Osteoblast (primary cell): ENCODE measurements at regions not wholly inside any gene's neighbourhood (a gene's known extent, or its start where the extent isn't known, plus 50 kb on each side); places are given as distances from the start of the nearest gene placed in this dataset.

Experiments
- DNase-seq: peaks from one replicate; pipeline ENCODE4 v3.0.0; 2011; ENCODE audit warnings: low spot score, mixed read lengths; ENCODE audit not compliant: insufficient read length; ENCODE audit errors: missing footprints
- H2AFZ ChIP-seq: 2 replicates; pipeline ENCODE4 v1.6.0; 2011; ENCODE audit warnings: mild to moderate bottlenecking, low read length
- H3K27ac ChIP-seq: 2 replicates; pipeline ENCODE4 v1.5.1; 2011; ENCODE audit warnings: mild to moderate bottlenecking, low read depth, low read length, moderate library complexity
- H3K27me3 ChIP-seq: 2 replicates; pipeline ENCODE4 v1.6.0; 2012; ENCODE audit warnings: mild to moderate bottlenecking, control low read depth, inconsistent platforms, low read length, moderate library complexity; ENCODE audit not compliant: insufficient read depth
- H3K36me3 ChIP-seq: 2 replicates; pipeline ENCODE4 v1.5.1; 2011; ENCODE audit warnings: mild to moderate bottlenecking, low read length, control low read depth, moderate library complexity; ENCODE audit not compliant: insufficient read depth
- H3K4me1 ChIP-seq: 2 replicates; pipeline ENCODE4 v1.5.1; 2011; ENCODE audit warnings: mild to moderate bottlenecking, low read length, control low read depth, moderate library complexity; ENCODE audit not compliant: insufficient read depth
- H3K4me2 ChIP-seq: 2 replicates; pipeline ENCODE4 v1.6.0; 2011; ENCODE audit warnings: mild to moderate bottlenecking, low read length; ENCODE audit not compliant: insufficient read depth
- H3K4me3 ChIP-seq: fragments of 200-600 bp; sonication (generic); 3 replicates; pipeline ENCODE4 v1.5.1; 2012; ENCODE audit warnings: mild to moderate bottlenecking, low read length, inconsistent platforms; ENCODE audit not compliant: insufficient read depth
- H3K79me2 ChIP-seq: 2 replicates; pipeline ENCODE4 v1.6.0; 2012; ENCODE audit warnings: mild to moderate bottlenecking, low read length, control low read depth, inconsistent platforms; ENCODE audit not compliant: insufficient read depth
- H3K9me3 ChIP-seq: 2 replicates; pipeline ENCODE4 v1.5.1; 2011; ENCODE audit warnings: low read depth, low read length, control low read depth
- H4K20me1 ChIP-seq: 2 replicates; pipeline ENCODE4 v1.6.0; 2012; ENCODE audit warnings: mild to moderate bottlenecking, low read length, control low read depth; ENCODE audit not compliant: insufficient read depth
- CTCF ChIP-seq: IDR thresholded peaks from 2 replicates; pipeline ENCODE4 v1.5.1; 2011; ENCODE audit warnings: mild to moderate bottlenecking, low read depth, low read length, moderate library complexity; ENCODE audit errors: extremely low read depth

GRCh38 chr3:83622526-83622925 is 1336.3 kb upstream of the CADM2 start:
- DNase-seq = no peak
- Histone ChIP-seq H4K20me1 (no peaks in the 10 kb centered on the region), H3K27me3 (no peaks in the 10 kb centered on the region), H3K36me3 (no peaks in the 10 kb centered on the region), H3K27ac (no peak overlapping the region), H3K4me2 (no peak overlapping the region), H3K9me3 (peaks cover 3% of the 10 kb centered on the region), H3K4me3 (no peak overlapping the region), H3K4me1 (no peaks in the 10 kb centered on the region), H2AFZ (no peak overlapping the region), H3K79me2 (no peaks in the 10 kb centered on the region)
- no peak for TF ChIP-seq CTCF

GRCh38 chr3:83625261-83625660 is 1333.5 kb upstream of the CADM2 start:
- H2AFZ ChIP-seq = no peak overlapping the region
- H3K36me3 ChIP-seq = no peaks in the 10 kb centered on the region
- no peak for TF ChIP-seq CTCF
- no peaks in the 10 kb centered on the region for H3K79me2 ChIP-seq
- H3K27ac ChIP-seq = no peak overlapping the region
- DNase-seq = no peak
- no peaks in the 10 kb centered on the region for H3K4me1 ChIP-seq
- H3K9me3 ChIP-seq = no peaks in the 10 kb centered on the region
- H3K4me2 ChIP-seq = no peak overlapping the region
- H3K4me3 ChIP-seq = no peak overlapping the region
- no peaks in the 10 kb centered on the region for H3K27me3 ChIP-seq
- no peaks in the 10 kb centered on the region for H4K20me1 ChIP-seq

GRCh38 chr3:83628471-83628870 is 1330.3 kb upstream of the CADM2 start:
- Histone ChIP-seq H3K36me3 (no peaks in the 10 kb centered on the region), H3K79me2 (no peaks in the 10 kb centered on the region), H3K4me1 (no peaks in the 10 kb centered on the region), H3K4me3 (no peak overlapping the region), H3K27ac (no peak overlapping the region), H3K9me3 (no peaks in the 10 kb centered on the region), H2AFZ (no peak overlapping the region), H4K20me1 (no peaks in the 10 kb centered on the region), H3K27me3 (no peaks in the 10 kb centered on the region), H3K4me2 (no peak overlapping the region)
- TF ChIP-seq CTCF = no peak
- no peak for DNase-seq

- Histone ChIP-seq H4K20me1 (no peaks in the 10 kb centered on the region), H3K27ac (no peak overlapping the region), H3K79me2 (no peaks in the 10 kb centered on the region), H2AFZ (no peak overlapping the region), H3K9me3 (no peaks in the 10 kb centered on the region), H3K36me3 (no peaks in the 10 kb centered on the region), H3K4me1 (no peaks in the 10 kb centered on the region), H3K27me3 (no peaks in the 10 kb centered on the region), H3K4me3 (no peak overlapping the region), H3K4me2 (no peak overlapping the region)
- TF ChIP-seq CTCF = no peak
- DNase-seq = no peak
These were observed 1326.3 kb upstream of the CADM2 start for GRCh38 chr3:83632526-83632925.
